H1 (cell line): ENCODE measurements at regions not wholly inside any gene's neighbourhood (a gene's known extent, or its start where the extent isn't known, plus 50 kb on each side); places are given as distances from the start of the nearest gene placed in this dataset.

Experiments used
- CREB1 ChIP-seq: IDR thresholded peaks from 2 replicates; pipeline ENCODE4 v1.6.1; 2012; ENCODE audit warnings: inconsistent platforms
- HDAC6 ChIP-seq: IDR thresholded peaks from one replicate; pipeline ENCODE4 v1.7.1; 2012; ENCODE audit warnings: low read depth, mild to moderate bottlenecking, inconsistent platforms, low read length, moderate library complexity
- RAD21 ChIP-seq, 2 experiments: IDR thresholded peaks in 1 of 2; conservative IDR thresholded peaks in 1 of 2; 2 replicates each; pipeline ENCODE4 v1.6.1; 2011; ENCODE audit warnings: low read depth in 2 of 2, low read length in 2 of 2, improper control_type of control experiment in 1 of 2, inconsistent platforms in 1 of 2, mild to moderate bottlenecking in 1 of 2, moderate library complexity in 1 of 2
- TF ChIP-seq, protein P1 (sequence below): IDR thresholded peaks from 2 replicates; pipeline ENCODE4 v1.6.1; 2011; ENCODE audit warnings: low read depth, mild to moderate bottlenecking, low read length; ENCODE audit not compliant: insufficient read depth

DNA sequence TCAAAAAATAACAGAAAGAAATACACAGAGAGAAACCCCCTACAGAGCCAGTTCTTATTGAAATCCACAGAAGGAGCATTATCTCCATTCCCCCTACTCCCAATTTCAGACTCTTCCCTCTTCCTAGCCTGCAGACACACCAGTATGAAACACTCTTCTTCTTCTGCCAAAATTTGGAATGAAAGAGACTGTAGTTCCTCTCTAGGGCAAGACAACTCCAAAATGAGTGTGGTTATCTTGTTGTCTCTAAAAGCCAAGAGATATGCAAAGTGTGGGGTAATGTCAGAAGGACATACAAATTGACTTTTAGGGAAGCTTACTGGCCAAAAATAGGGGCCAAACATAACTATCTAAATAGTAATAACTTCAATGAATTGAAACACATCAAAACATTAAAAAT lies 337.1 kb upstream of the SETBP1 start:
- no peak for TF ChIP-seq RAD21 (IDR thresholded peaks at IDR 0.05 in 1 of 2, conservative IDR thresholded peaks at IDR 0.05 in 1 of 2; ENCODE audit: low read depth in 2 of 2, low read length in 2 of 2)
- no peak for TF ChIP-seq CREB1
- TF ChIP-seq, protein P1, sequence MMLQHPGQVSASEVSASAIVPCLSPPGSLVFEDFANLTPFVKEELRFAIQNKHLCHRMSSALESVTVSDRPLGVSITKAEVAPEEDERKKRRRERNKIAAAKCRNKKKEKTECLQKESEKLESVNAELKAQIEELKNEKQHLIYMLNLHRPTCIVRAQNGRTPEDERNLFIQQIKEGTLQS = no peak
- no peak for TF ChIP-seq HDAC6
